Skeletal muscle cell (primary cell): ENCODE measurements at regions not wholly inside any gene's neighbourhood (a gene's known extent, or its start where the extent isn't known, plus 50 kb on each side); places are given as distances from the start of the nearest gene placed in this dataset.

ENCODE experiments used
- DNase-seq: peaks from one replicate; pipeline ENCODE4 v3.0.0-alpha.2; 2010; ENCODE audit warnings: low read depth
- H3K4me3 ChIP-seq: 2 replicates; pipeline ENCODE4 v1.5.1; 2011; ENCODE audit warnings: low read depth, mild to moderate bottlenecking, control low read depth, low read length, moderate library complexity

DNA sequence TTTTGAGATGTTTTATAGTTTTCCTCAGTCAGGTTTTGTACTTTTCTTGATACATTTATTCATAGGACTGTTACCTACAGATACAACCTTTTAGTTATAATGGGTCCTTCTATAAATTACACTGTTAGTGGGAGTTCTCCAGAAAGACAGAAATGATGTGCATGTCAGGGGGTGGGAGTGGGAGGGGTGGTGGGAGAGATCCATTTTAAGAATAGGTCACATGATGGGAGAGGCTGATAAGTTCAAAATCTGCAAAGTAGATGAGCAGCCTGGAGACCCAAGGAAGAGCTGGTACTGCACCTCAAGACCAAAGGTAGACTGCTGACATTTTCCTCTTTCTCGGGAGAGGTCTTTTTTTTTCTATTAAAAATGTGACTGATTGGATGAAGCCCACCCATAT is 408.0 kb upstream of the GJE1 start:
- no peak for DNase-seq
- no peak overlapping the region for H3K4me3 ChIP-seq

DNA sequence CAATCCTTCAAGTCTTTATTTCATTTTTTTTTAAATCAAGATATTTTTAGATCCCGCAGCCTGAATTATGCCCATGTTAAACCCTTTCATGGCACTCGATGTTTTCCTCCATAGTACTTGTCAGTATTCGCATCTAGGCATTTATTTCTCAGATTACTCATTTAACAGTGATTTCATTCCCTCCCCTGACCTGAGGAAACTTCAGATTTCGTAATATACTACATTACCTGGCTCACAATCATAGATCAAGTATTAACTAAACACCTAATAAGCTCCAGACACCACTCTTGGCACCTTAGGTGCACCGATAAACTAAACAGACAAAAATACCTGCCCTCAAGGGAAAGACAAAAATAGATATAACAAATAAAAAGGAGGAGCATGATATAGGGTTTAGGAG is 413.2 kb upstream of the GJE1 start:
- DNase-seq: no peak
- H3K4me3 ChIP-seq: no peak overlapping the region

DNA sequence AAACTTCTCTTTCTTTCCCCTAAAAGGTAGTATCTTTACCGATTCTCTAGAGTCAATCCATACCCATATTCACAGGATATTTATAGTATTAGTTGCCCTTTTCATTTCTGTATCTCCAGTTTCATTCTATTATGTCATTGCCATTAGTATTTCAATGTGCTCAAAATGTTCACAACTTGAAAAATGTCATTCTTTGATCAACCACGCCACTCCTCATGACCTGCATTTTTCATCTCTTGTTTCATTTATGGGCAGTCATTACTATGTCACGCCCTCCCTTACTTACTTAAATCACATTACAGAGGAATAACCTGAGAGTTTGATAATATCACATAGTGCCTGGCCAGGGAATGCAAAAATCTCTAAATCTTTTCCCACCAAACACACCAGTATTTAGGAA is 427.3 kb upstream of the GJE1 start:
- no peak overlapping the region for H3K4me3 ChIP-seq
- DNase-seq: no peak

DNA sequence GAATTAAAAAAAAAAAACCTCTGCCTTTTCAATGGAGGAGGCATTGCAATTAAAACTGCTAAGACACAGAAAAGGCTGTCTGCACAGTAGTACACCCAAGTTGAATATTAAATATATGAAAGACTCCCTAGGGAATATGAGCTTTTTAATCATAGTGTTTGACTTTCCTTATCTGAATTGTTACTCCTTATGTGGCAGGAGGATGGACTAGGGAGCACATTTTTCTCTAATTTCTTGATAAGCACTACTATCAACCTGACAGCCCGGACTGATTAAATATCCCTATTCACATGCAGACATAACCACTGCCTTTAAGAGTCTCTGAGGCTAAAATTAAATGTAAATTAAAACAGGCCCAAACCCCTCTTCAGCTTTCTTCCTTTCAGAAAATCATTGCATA is 428.6 kb upstream of the GJE1 start:
- H3K4me3 ChIP-seq: no peak overlapping the region

DNA sequence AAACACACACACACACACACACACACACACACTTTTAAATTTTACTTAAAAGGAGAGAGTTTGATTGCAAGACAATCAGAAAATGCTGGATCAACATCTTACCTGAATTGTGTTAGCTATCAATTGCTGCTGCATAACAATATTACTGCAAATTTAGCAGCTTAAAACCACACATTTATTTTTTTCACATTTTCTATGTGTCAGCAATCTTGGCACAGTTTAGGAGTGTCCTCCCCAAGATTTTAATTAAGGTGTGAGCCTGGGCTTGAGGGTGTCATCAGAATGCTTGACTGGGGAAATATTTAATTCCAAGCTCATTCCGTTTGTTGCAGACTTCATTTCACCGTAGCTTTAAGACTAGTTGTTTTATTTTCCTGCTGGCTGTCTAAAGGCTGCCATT is 431.0 kb upstream of the GJE1 start:
- DNase-seq: no peak
- no peak overlapping the region for H3K4me3 ChIP-seq

More for the DNA sequence above, 428.6 kb upstream of the GJE1 start:
- no peak for DNase-seq

DNA sequence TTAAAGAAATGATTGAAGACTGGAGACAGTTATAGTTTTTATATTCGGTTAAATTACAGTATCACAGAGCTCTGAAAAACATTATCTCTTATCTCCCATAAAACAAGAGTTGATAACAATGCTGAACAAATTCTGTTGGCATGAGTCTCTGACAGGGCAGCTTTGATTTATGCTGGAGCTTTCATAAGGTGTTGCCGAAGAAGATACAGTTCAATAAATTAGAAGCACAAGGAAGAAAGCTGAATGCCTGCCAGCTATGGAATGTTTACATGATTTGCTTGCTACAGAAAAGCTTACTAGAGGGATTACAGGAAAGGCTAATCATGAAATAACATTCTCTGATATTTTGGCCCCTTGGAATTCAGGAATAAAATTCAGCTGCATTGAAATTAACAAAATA is 431.9 kb upstream of the GJE1 start:
- no peak for DNase-seq
- no peak overlapping the region for H3K4me3 ChIP-seq

DNA sequence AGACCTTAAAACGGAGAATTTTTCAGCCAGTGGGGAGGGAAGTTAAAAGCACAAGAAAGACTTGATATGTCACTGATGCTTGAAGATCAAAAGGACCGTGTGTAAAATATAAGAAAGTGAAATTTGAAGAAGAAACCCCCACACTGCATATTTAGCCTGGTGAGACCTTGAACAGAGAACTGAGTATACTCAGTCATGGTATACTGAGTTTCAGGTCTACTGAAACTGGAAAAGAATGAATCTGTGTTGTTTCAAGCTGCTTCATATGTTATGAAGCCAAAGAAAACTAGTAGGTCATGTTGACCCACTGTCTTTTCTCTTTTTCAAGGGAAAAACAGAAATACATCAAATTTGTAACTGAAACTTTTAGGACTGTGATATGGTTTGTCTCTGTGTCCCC is 443.8 kb upstream of the GJE1 start:
- no peak overlapping the region for H3K4me3 ChIP-seq
- DNase-seq: no peak

DNA sequence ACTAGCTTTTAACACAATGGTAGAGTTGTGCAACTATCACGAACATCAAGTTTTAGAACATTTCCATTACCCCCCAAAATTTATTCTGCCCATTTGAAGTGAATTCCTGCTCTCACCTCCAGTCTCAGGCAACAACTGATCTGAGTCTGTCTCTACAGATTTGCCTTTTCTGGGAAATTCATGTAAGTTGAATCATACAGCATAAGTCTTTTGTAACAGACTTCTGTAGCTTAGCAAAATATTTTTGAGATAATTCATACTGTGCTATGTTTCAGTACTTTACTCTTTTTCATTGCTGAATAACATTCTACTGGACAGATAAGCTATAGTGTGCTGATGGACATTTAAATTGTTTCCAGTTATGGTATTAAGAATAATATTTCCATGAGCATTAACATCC is 447.3 kb upstream of the GJE1 start:
- no peak for DNase-seq
- no peak overlapping the region for H3K4me3 ChIP-seq

DNA sequence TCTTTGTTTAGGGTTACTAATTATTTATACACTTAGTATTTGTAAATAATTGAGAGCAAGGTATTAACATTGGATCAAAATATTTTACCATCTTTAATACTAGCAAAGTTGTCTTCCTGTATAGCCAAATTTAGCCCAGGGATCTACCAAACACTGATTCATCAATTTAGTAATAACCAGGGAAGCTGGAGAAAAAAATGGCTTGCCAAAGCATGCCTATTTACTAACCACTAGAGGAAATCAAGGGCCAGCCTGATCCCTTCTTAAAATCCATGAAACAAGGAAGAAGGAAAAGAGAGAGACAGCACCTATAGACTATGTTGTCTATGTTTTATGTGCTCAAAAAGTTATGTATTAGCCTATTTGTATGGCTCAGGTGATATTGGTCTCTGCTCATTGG is 450.3 kb upstream of the GJE1 start:
- DNase-seq: no peak
- H3K4me3 ChIP-seq: no peak overlapping the region

DNA sequence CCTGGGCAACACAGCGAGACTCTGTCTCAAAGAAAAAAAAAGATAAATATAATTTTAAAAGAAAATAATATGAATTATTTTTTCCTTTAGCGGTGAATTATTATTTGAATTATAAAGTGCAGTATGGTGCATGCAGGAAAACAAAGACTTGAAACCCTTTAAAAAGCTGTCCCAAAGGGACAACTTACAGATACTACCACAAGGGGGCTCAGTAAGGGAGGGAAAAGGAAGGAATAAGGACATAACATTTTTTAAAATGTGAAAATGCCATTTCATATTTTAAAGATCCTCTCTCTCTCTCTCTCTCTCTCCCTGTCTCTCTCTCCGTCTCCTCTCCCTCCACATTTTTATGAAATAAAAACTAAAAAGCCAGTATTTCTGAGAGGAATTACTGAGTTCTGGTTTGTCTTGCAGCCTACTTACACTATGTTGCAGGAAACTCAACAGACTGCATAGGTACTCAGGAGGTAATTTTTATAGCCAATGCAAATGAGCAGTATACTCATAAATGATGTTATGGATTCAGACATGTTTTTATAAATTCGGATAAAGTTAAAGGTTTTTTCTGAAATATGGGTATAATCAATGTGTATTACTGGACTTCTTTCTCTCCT is 455.0 kb upstream of the GJE1 start:
- no peak overlapping the region for H3K4me3 ChIP-seq
- DNase-seq: peak; percentile 4

DNA sequence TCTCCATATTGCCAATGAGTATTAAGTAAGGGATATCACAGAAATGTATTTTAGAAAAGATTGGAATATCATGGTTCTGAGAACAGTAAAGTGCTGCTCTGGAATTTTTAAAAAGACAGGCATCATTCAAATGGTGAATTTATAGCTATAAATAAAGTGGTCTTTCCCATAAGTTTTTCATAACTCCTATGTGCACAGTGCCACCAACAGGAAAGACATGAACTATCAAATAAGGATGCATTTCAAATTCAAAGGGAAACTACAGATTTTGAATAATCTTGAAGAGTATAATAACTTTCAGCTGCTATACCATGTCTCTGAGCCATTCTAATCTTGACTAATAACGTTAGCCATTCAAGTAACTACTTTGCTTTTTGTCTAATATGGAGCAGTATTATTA is 456.8 kb upstream of the GJE1 start:
- DNase-seq: peak; percentile 1

DNA sequence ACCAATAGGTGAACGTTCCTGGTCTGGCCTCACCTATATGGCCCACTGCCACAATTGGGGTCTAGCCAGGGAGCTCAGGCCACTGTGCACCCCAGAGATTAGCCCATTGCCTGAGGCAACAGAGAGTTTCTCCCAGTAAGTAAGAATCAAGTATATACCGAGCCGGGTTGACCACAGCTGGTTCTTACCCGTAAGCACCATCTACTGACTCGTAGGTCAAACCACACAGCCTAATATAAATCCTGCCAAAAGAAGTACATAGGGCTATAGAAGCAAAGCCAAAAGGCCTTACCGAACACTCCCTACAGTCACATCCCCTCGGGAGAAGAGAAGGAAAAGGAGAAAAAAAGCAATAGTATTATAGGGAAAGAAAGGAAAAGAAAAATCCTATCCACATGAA is 463.6 kb upstream of the GJE1 start:
- no peak for DNase-seq
- no peak overlapping the region for H3K4me3 ChIP-seq

More for the DNA sequence above, 456.8 kb upstream of the GJE1 start:
- H3K4me3 ChIP-seq: no peak overlapping the region

DNA sequence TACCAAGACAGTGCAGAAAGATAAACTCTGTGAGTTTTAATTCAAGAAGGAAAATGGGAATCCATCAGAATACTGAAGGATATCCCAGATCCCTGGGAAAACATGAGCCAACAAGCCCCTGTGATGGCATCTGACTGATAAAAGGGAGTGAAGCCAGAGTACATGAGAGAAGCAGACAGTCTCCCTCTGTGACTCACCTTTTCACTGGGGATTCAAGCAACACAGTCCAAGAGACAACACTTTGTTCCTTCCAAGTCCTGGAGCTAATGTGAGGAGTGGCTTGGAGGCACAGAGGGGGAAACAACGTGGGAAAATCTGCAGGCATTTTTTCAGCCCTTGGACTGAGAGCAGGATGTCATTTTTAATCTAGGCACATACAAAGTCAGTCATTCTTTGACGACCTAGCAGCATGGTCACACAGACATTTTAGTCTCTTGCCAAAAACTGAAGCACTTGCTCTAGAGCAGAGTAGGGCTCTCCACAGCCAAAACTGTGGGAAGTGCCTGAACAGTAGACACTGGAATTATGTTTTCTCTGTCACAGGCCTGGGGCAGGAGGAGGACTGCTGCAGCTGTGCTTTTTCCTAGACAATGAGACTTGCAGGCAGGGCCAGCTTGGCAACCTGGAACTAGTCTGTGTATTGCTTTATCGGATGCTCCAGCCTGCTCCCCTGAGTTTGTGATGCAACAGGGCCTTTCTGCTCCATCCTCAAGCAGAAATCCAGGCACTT is 465.0 kb upstream of the GJE1 start:
- DNase-seq: peak; percentile 4

DNA sequence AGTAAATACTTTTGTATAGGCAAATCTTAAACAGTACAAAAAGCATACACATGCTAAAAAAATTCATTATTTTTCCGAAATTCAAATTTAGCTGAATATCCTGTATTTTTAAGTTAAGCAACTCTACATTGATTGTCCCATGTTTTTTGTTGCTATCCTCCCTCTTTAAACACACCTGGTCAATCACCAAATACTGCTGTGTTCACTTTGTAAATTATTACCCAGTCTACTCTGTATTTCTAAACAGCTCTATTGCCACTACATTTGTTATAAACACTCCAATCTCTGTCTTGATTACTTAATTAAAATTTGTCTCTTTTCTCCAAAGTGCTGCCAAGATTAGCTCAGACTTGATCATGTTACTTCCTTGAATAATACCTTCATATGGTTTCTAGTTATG is 466.5 kb upstream of the GJE1 start:
- no peak for DNase-seq
- no peak overlapping the region for H3K4me3 ChIP-seq

More for the DNA sequence above, 465.0 kb upstream of the GJE1 start:
- H3K4me3 ChIP-seq: no peak overlapping the region

DNA sequence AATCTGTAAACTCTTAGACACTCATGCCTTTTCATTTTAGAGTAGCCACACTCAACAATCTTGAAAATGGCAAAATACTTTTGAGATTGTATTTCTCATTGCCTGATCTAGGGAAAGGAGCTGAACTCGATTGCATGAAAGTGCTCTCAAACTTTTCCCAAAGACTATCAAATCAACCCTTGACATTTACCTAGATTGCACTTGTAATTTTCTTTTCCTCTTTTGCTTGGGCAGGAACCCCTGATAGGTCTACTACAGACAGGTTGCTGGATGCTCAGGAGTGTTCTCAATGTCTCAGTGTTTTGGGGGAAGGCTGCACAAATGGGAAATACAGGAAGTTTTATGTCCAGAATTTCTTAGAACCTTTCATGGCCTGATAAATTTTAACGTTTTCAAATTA is 468.0 kb upstream of the GJE1 start:
- DNase-seq: no peak

DNA sequence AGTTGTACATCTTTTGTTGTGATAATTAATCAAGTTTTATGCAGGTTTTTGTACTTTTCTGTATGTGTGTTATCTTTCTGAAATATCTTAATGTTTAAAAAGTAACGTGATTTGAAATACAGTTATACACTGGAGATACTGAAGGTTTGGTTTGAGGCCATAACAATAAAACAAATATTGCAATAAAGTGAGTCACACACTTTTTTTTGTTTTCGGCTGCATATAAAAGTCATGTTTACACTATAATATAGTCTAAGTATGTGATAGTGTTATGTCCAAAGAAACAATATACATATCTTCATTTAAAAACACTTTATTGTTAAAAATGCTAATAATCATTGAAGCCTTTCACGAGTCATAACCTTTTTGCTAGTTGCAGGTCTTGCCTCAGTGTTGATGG is 473.1 kb upstream of the GJE1 start:
- H3K4me3 ChIP-seq: no peak overlapping the region

More for the DNA sequence above, 468.0 kb upstream of the GJE1 start:
- no peak overlapping the region for H3K4me3 ChIP-seq

DNA sequence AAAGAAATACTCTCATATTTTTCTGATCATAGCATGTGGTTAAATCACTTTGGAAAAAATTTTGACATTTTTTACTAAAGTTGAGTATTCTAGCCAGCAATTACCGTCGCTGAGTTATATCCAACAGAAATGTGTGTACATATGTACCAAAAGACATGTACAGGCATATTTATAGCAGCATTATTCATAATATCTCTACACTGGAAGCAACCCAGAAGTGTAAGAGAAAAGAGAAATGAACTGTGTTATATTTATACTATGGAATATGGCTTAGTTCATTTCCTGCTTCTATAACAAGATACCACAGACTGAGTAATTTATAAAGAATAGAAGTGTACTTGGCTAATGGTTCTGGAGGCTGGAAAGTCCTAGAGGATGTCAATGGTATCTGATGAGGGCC is 474.0 kb upstream of the GJE1 start:
- no peak for DNase-seq
- H3K4me3 ChIP-seq: no peak overlapping the region

More for the DNA sequence above, 473.1 kb upstream of the GJE1 start:
- no peak for DNase-seq

DNA sequence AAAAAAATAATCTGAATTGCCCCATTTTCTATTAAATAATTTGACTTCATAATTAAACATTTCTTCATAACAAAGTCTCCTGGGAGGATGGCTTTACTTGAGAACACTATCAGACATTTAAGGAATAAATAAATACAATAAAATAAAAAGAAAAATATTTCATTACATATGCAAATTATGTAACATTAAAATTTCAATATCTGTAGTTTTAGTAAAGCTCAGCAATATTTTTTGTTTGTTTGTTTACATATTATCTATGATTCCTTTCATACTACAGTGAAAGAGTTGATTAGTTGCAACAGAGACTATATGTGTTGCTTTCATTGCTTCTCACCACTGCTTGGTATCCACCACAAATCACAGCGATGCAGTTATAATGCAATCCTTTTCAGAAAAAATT is 474.9 kb upstream of the GJE1 start:
- no peak for DNase-seq

DNA sequence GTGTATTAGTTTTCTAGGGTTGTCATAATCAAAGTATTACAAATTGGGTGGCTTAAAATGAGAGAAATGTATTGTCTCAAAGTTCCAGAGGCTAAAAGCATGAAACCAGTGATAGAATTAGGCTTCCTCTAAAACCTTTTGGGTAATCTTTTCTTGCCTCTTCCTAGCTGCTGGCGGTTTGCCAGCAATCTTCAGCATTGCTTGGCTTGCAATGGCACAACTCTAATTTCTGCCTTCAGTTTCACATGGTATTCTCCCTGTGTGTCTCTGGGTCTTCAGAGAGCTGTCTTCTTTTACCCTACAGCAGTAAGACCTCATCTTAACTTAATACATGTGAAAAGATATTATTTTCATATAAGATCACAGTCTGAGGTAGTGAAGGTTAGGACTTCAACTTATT is 479.1 kb upstream of the GJE1 start:
- no peak for DNase-seq
- no peak overlapping the region for H3K4me3 ChIP-seq

More for the DNA sequence above, 474.9 kb upstream of the GJE1 start:
- H3K4me3 ChIP-seq: no peak overlapping the region

DNA sequence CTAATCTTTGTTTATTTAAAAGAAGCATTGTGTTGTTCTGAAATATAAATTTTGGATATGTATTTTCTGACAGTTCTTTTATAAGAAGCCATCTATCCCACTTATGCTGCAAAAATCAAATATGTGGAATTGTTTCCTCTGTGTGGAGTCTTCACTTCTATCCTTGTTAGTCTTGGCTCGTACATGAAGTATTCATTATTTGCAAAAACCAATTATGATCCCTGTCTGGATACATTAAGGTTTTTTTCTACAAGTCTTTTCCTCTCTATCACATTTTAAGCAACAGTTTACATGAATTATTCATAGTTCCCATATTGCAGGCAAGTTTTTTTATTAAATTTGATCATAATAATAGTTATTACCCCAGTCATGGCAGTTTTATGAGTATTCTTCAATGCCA is 490.8 kb upstream of the GJE1 start:
- no peak for DNase-seq
- no peak overlapping the region for H3K4me3 ChIP-seq

DNA sequence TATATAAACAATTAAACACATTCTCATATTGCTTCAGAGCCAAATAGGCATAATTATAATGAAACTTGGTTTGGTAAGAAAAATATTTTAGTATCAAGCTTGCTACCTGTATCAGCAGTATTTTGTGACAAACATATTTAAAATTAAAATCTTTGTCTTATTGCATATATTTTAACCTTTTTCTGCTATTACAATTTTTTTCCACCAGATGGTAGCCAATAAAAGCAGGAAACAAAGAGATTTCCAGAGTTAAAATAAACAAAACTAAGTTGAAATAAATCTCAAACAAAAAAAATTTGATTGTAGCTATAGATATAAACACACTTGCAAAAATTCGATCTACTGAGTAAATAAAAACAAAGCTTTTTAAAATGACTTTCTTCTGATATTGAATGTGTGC is 491.3 kb upstream of the GJE1 start:
- no peak for DNase-seq
- no peak overlapping the region for H3K4me3 ChIP-seq
